SK-N-SH (cell line): ENCODE measurements at regions not wholly inside any gene's neighbourhood (a gene's known extent, or its start where the extent isn't known, plus 50 kb on each side); places are given as distances from the start of the nearest gene placed in this dataset.

Experiments used
- CTCF ChIA-PET: fragments of 300-600, 350-600 bp; formaldehyde crosslinking; extraction: SDS; loops from one replicate; lab custom pipeline; 2021; lab: Yijun Ruan, JAX
- POLR2A ChIA-PET: fragments of 350-600 bp; sonication (Branson Sonifier 250); formaldehyde crosslinking; extraction: SDS; loops from one replicate; lab custom pipeline; 2020; ENCODE audit warnings: antibody characterized with exemption, inconsistent platforms; lab: Yijun Ruan, JAX
- DNase-seq: peaks from one replicate; pipeline ENCODE4 v3.0.0; 2012
- H2AFZ ChIP-seq: fragments of 200-600 bp; sonication (generic); 2 replicates; pipeline ENCODE4 v1.8.1; 2016; ENCODE audit warnings: antibody characterized with exemption, mild to moderate bottlenecking, low read depth
- H3F3A ChIP-seq: fragments of 200-600 bp; sonication (generic); replicated peaks from 2 replicates; pipeline ENCODE3; 2016; ENCODE audit warnings: antibody characterized with exemption, mild to moderate bottlenecking; ENCODE audit not compliant: insufficient read depth
- H3K27ac ChIP-seq, 2 experiments: fragments of 200-500 bp in 1 of 2; fragments of 200-600 bp in 1 of 2; sonication (Bioruptor generic) in 1 of 2; sonication (generic), shearing (Covaris generic) in 1 of 2; 2 replicates each; pipeline versions ENCODE4 v1.5.1 to v1.6.1; 2014 to 2016; ENCODE audit warnings: low read depth in 2 of 2, inconsistent platforms in 1 of 2, low read length in 1 of 2, mild to moderate bottlenecking in 1 of 2, mixed read lengths in 1 of 2
- H3K27me3 ChIP-seq: fragments of 200-600 bp; sonication (generic), shearing (Covaris generic); 2 replicates; pipeline ENCODE4 v1.6.1; 2016; ENCODE audit warnings: mixed run types; ENCODE audit not compliant: insufficient read depth
- H3K36me3 ChIP-seq, 2 experiments: fragments of 200-500 bp in 1 of 2; fragments of 200-600 bp in 1 of 2; sonication (Bioruptor generic) in 1 of 2; sonication (generic) in 1 of 2; replicated peaks in 1 of 2; 2 replicates each; pipeline versions ENCODE3 to v1.5.1; 2014 to 2016; ENCODE audit warnings: low read length in 1 of 2, mild to moderate bottlenecking in 1 of 2; ENCODE audit not compliant: insufficient read depth in 2 of 2, control insufficient read depth in 1 of 2
- H3K4me1 ChIP-seq, 2 experiments: fragments of 200-500 bp in 1 of 2; fragments of 200-600 bp in 1 of 2; sonication (Bioruptor generic) in 1 of 2; sonication (generic), shearing (Covaris generic) in 1 of 2; 2 replicates each; pipeline versions ENCODE4 v1.5.1 to v1.6.1; 2014 to 2016; ENCODE audit warnings: low read depth in 1 of 2, low read length in 1 of 2, mixed run types in 1 of 2; ENCODE audit not compliant: insufficient read depth in 2 of 2, control insufficient read depth in 1 of 2
- H3K4me2 ChIP-seq: fragments of 200-600 bp; sonication (generic), shearing (Covaris generic); 2 replicates; pipeline ENCODE4 v1.6.1; 2017; ENCODE audit warnings: mixed run types
- H3K4me3 ChIP-seq, 2 experiments: fragments of 200-500 bp in 1 of 2; fragments of 200-600 bp in 1 of 2; sonication (Bioruptor generic) in 1 of 2; sonication (generic), shearing (Covaris generic) in 1 of 2; 2 replicates each; pipeline versions ENCODE4 v1.5.1 to v1.8.1; 2014 to 2016; ENCODE audit warnings: low read depth in 2 of 2, inconsistent platforms in 1 of 2, low read length in 1 of 2, mild to moderate bottlenecking in 1 of 2, mixed read lengths in 1 of 2, moderate library complexity in 1 of 2
- H3K79me2 ChIP-seq: fragments of 200-600 bp; sonication (generic); 2 replicates; pipeline ENCODE4 v1.8.1; 2017; ENCODE audit warnings: mild to moderate bottlenecking; ENCODE audit not compliant: insufficient read depth
- H3K9ac ChIP-seq: fragments of 200-600 bp; sonication (generic); 2 replicates; pipeline ENCODE4 v1.6.1; 2017; ENCODE audit warnings: mixed run types
- H3K9me2 ChIP-seq: fragments of 200-600 bp; sonication (generic); 2 replicates; pipeline ENCODE4 v1.6.1; 2017; ENCODE audit warnings: mixed run types
- H3K9me3 ChIP-seq: fragments of 200-600 bp; sonication (generic); 2 replicates; pipeline ENCODE4 v1.6.1; 2017; ENCODE audit warnings: mixed run types, mild to moderate bottlenecking, moderate library complexity
- H4K20me1 ChIP-seq: fragments of 200-600 bp; sonication (generic); 2 replicates; pipeline ENCODE4 v1.6.1; 2017; ENCODE audit warnings: mild to moderate bottlenecking, mixed run types; ENCODE audit not compliant: insufficient read depth
- FOXJ3 ChIP-seq: sonication (generic); formaldehyde crosslinking; IDR thresholded peaks from 2 replicates; pipeline ENCODE4 v1.5.1; 2020; ENCODE audit warnings: mild to moderate bottlenecking, missing genetic modification reagents
- NFIC ChIP-seq: IDR thresholded peaks from 2 replicates; pipeline ENCODE4 v1.4.0; 2012; ENCODE audit warnings: borderline replicate concordance
- PBX3 ChIP-seq: IDR thresholded peaks from 2 replicates; pipeline ENCODE4; 2012
- RAD21 ChIP-seq: IDR thresholded peaks from 2 replicates; pipeline ENCODE4 v1.6.1; 2012; ENCODE audit warnings: mild to moderate bottlenecking, low read length
- SMC3 ChIP-seq: IDR thresholded peaks from 2 replicates; pipeline ENCODE4 v1.6.1; 2012; ENCODE audit warnings: low read depth, low read length, improper control_type of control experiment
- USF1 ChIP-seq: IDR thresholded peaks from 2 replicates; pipeline ENCODE4 v1.4.0; 2012; ENCODE audit warnings: low read depth, borderline replicate concordance
- WGBS: methylation state at CpG from one replicate; pipeline ENCODE4 v1.1.6; 2017; ENCODE audit warnings: low lambda C conversion rate; 5-methylcytosine and 5-hydroxymethylcytosine counted together
- TF ChIP-seq, protein P1 (sequence below): fragments of 200-600 bp; sonication (generic); IDR thresholded peaks from 2 replicates; pipeline ENCODE4 v1.6.1; 2017; ENCODE audit warnings: antibody characterized with exemption, mild to moderate bottlenecking, moderate library complexity

DNA sequence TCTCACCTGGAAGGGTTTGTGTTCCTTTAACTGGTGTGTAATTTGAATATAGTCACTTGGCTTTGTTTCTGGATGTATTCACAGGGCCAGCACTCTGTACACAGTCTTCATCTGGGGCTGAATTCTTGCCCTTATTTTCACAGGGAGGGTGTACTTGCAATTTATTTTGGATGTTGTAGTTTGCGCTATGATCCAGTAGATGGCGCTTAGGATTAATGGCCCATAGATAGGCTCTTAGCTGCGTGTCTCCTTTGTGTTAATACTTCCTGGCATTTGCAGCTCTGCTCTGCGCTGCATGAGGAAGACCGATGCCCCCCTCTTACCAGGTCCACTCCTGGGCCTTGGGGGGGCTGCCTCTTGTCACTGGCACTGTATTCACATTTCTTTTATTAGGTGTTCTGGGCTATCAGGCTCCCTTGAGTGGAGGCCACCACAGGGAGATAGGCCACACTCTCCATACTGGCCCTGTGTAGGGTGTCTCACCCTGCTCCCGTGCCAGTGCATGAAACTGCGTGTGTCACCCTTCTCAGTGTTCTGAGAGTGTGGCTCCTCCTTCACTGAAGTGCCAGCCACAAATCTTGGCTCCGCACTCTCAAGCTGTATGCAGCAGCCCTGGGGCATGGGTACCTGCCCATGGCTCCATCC is 562.2 kb downstream of the ZIC3 start:
- Histone ChIP-seq H3K9ac (no peak overlapping the region), H3K4me2 (no peak overlapping the region), H3K4me3 (no peak overlapping the region), H3K4me1 (no peaks in the 10 kb centered on the region), H4K20me1 (0 out of 2 replicates have a peak, but pooled peaks cover 3% of the 10 kb centered on the region), H3K9me2 (no peaks in the 10 kb centered on the region), H3F3A (no peaks in the 10 kb centered on the region), H3K79me2 (no peaks in the 10 kb centered on the region), H2AFZ (no peak overlapping the region), H3K36me3 (no peaks in the 10 kb centered on the region), H3K27me3 (no peaks in the 10 kb centered on the region), H3K9me3 (no peaks in the 10 kb centered on the region), H3K27ac (no peak overlapping the region)
- WGBS, result 11% methylated on average over 8 of the region's 8 CpGs
- POLR2A ChIA-PET, result no interaction called here
- peak; percentile 28 for DNase-seq
- TF ChIP-seq RAD21 (peak; percentile 57), NFIC (no peak), SMC3 (peak; percentile 35), PBX3 (no peak), FOXJ3 (CRISPR knock-in tag) (no peak)
- TF ChIP-seq, protein P1, sequence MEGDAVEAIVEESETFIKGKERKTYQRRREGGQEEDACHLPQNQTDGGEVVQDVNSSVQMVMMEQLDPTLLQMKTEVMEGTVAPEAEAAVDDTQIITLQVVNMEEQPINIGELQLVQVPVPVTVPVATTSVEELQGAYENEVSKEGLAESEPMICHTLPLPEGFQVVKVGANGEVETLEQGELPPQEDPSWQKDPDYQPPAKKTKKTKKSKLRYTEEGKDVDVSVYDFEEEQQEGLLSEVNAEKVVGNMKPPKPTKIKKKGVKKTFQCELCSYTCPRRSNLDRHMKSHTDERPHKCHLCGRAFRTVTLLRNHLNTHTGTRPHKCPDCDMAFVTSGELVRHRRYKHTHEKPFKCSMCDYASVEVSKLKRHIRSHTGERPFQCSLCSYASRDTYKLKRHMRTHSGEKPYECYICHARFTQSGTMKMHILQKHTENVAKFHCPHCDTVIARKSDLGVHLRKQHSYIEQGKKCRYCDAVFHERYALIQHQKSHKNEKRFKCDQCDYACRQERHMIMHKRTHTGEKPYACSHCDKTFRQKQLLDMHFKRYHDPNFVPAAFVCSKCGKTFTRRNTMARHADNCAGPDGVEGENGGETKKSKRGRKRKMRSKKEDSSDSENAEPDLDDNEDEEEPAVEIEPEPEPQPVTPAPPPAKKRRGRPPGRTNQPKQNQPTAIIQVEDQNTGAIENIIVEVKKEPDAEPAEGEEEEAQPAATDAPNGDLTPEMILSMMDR, result peak; percentile 76
- CTCF ChIA-PET, result interaction anchor here (0.6 to 3.2 kb wide), 7 partner anchors 11 to 619 kb away, joined by 3 to 24 read pairs (median 3); no protein-coding TSS in a partner anchor

DNA sequence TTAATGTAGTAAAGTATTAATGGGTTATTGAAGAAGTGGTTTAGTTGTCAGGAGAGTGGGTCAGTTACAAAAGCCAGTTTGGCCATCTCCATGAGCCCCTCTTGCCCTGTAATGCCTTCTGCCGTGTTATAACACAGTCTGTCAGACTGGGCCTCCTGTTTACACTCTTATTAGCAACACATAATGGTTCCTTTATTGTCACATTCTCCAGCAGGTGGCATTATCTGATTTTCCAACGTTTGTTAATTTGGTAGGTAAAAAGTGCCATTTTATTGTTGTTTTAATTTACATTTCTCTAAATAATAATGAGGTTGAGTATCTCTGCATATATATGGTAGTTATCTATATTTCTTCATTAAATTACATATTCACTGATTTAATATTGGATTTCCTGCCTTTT is 560.8 kb downstream of the FGF13 start:
- Histone ChIP-seq H3F3A (no peaks in the 10 kb centered on the region), H3K27ac (no peak overlapping the region), H3K79me2 (no peaks in the 10 kb centered on the region), H3K36me3 (no peaks in the 10 kb centered on the region), H3K9me3 (no peaks in the 10 kb centered on the region), H3K9ac (no peak overlapping the region), H4K20me1 (no peaks in the 10 kb centered on the region), H3K9me2 (no peaks in the 10 kb centered on the region), H3K4me3 (no peak overlapping the region), H3K27me3 (no peaks in the 10 kb centered on the region), H3K4me1 (no peaks in the 10 kb centered on the region), H2AFZ (no peak overlapping the region), H3K4me2 (no peak overlapping the region)
- ChIA-PET CTCF (no interaction called here), POLR2A (no interaction called here)
- no peak for DNase-seq
- 5% methylated on average over 2 of the region's 2 CpGs for WGBS
- no peak for TF ChIP-seq USF1
- TF ChIP-seq, protein P1, result peak; percentile 18; the same call in 1 of the 2 replicates
